LHCN-M2 (cell line): ENCODE measurements at regions not wholly inside any gene's neighbourhood (a gene's known extent, or its start where the extent isn't known, plus 50 kb on each side); places are given as distances from the start of the nearest gene placed in this dataset.

Experiments
- DNase-seq: peaks from one replicate; pipeline ENCODE4 v3.0.0-alpha.2; 2012; ENCODE audit warnings: low read depth

DNA sequence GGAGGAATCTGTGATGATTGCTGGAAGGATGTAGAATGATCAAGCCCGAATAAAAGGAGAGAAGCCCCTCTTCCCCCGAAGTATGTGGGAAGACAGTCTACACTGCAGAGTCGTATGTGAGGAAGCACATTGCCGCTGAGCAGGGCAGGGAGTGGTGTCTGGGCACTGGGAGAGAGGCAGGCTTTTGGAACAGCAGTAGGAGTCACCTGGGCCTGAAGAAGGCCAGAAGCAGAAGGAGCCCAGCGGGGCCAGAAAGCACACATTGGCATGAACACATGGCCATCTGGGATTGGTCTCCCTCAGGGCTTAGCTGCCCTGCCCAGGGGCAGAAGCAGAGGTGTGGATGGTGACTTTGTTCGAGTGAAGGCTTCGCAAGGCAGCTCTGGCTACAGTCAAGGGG lies 162.8 kb downstream of the ERCC6L2 start:
- DNase-seq: no peak

DNA sequence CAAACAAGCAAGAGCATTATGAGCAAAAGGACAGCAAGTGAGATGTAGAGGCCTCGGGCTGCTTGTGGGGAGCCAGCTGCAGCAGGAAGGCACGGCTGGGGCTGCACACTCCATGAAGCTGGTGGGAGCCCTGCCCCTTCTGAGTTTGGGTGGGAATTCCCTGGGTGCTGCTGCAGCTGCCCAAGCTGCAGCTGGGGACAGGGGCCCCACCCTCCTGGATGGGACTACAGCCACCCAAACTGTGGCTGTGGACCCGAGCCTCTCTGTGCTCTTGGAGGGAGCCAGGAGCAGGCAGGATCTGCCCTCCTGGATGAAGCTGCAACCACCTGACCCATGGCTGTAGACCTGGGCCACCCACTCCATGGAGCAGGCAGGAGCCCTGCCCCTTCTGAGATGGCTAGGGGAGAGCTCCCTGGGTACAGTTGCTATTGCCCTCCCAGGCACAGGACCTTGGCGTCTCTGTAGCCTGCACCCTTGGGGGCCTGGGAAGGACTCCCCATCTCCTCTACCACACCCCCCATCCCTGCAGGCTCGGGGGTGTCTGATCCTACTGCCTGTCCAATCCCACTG lies 159.1 kb downstream of the ERCC6L2 start:
- DNase-seq: no peak

DNA sequence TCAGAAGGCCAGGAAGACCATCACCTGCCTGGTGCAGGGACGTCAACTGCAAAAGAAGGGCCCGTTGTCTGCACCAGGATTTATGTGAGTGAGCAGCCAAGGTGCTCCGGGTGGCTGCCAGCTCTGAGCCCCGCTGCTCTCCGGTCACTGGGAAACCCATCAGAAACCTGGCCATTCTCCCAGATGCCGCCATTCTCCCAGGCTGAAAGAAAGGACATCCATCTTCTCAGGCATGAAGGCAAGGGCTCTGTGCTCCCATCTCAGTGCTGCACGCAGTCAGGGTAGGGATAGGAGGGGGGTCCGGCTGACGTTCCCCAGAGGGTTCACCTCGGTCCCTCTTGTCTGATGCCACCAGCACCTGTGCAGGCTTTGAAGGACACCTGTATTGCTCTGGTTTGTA lies 158.4 kb downstream of the ERCC6L2 start:
- no peak for DNase-seq

DNA sequence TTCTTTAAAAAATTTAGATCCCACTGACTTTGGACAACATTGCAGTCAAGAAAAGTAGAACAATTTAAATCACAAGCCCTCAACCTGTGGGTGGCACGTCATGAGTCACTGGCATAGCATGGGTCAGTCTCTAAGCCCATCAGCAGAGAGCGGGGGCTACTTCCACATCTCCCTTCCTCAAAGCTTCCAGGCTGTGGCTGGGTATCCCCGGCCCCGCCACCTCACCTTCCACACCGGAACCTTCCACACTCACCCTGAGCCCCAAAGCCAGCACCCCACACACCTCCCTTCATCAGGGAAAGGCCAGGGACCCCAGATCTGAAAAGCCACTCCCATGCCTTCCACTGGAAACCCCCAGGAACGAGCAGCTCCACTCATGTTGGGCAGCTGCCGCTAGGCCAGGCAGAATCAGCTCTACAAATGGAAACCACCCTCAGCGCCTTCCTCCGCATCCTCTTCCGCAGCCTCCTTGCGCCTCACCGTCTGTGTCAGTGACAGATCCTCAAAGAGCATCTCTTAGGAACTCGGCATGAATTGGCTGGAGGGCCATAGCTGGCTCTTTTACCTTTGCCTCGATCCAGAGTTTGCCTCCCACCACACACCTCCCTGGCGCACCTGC lies 156.5 kb downstream of the ERCC6L2 start:
- DNase-seq: no peak

DNA sequence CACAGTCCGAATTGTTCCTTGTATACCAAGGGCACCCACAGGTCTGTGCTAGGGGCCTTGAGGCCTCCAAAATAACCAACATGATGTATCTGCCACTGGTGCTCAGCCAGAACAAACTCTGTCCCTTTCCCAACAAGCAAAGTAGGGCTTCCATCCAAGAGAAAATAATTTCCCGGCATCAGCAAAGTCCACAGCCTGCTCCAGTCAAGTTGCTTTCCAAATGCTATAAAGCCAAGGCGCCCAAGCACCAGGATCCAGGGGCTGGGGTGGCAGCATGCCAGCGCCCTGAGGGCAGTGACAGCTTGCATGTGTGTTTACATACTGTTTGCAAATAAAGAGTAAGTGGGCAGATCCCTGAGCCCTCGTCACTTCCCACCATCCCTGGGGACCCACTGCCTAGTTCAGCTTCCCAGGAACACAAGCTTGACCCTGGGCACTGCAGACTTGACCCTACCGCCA lies 155.9 kb downstream of the ERCC6L2 start:
- DNase-seq: no peak

DNA sequence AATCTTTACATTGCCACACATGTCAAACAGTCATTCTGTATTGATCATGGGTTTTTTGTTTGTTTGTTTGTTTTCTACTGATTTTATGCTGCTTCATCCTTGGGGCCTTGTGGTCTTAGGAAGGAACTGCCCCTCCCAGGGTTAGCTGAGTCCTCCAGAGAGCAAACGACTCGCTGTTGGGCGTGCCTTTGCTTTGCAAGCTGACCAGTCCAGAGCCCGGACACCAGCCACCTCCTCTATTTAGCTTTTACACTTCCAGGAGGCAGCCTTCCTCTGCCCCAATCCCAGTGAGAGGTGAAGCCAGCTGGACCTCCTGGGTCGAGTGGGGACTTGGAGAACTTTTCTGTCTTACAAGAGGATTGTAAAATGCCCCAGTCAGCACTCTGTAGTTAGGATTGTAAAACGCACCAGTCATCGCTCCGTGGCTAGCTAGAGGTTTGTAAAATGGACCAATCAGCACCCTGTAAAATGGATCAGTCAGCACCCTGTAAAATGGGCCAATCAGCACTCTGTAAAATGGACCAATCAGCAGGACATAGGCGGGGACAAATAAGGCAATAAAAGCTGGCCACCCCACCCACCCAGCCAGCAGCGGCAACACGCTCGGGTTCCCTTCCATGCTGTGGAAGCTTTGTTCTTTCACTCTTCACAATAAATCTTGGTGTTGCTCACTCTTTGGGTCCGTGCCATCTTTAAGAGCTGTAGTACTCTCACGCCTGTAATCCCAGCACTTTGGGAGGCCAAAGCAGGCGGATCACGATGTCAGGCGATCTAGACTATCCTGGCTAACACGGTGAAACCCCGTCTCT lies 154.4 kb downstream of the ERCC6L2 start:
- no peak for DNase-seq

DNA sequence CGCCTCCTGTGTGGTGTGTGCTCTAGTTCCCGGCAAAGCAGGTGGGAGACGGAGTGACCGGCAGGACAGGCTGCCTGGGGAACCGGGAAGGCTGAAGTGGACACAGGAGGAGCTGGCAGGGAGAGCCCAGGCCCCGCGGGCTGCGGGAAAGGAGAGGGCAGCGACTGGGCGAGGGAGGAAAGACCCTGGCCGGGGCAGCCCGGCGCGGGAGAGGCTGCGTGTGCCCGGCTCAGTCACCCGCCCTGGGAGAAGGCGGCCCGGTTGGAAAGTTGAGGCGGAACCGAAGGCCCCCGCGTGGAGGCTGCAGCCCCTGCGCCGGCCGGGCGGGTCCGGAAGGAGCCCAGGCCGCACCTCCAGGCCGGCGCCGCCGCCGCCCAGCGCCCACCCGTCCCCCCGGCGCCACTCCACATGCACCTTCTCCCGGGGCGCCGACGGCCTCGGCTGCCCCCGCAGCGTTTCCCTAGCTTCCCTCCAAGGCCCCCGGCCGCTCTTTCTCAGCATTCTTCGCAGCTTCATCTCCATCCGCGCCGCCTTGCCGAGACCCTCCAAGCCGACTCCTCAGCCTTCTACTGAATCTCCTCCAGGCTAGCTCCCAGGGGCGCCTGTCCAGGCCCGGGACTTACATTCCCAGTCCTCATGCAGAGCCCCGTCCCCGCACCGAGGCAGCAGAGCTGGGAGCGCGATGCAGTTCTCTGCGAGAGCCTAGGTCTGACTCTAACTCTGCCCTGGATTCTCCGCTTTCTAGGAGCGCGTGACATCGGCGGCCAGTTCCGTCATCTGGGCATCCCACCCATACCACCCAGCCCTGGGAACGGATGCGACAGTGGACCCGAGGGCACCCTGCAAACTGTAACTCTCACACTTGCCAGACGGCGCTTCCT lies 152.0 kb downstream of the ERCC6L2 start:
- no peak for DNase-seq

DNA sequence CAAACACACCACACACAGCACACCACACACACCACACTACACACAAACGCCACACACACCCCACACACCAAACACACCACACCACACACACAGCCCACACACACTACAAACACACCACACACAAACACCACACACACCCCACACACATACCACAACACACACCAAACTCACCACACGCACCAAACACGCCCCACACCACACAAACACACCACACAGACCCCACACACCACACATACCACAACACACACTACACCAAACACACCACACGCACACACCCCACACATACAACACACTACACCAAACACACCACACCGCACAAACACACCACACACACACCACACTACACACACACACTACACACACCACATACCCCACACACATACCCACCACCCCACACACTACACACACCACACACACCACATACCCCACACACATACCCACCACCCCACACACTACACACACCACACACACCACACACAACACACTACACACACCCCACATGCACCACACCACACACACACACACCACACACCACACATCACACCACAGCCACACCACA lies 151.2 kb downstream of the ERCC6L2 start:
- DNase-seq: no peak

DNA sequence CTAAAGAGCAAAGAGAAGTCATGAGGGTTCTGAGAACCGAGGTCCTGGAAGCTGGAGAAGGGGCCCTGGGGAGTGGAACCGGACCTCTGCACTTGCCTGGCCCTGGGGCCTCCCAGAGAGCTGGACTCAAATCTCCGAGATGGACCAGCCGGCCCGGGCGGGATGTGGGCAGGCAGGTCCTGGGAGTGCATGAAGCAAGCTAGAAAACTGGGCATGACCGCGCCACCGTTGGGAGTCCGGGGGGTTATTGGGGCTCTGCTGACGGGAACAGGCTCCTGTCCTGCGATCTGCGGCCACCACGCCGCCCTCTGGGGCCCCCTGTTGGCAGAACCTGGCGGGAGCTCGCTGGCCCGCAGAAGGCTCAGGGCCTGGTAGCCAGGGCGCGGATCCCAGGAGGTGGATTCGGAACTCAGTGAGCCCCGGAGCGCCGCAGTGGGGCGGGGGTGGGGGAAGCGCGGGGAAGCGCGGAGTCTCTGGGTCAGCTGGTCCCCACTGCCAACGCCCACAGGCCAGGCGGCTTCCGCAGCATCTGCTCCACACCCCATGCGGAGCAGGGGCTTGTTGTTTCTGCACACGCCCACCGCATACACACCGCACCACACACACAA lies 150.6 kb downstream of the ERCC6L2 start:
- no peak for DNase-seq

DNA sequence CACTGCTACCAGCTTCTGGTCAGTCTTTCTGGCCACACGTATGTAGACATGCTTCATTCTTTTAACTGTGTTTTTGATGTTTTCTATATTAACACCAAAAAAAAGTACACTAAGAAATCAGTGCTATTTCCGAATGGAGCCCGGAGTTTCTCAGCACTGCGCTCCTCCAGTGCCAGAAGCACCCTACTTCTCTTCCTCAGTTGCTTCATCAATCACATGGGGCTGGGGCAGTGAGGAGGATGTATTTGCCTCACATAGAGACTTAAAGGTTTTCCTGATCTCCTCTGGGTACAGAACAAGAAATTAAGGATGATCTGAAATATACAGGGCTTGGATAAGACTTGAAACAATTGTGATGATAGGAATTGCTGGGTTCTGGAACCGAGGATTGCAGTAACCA lies 148.0 kb downstream of the ERCC6L2 start:
- DNase-seq: no peak

DNA sequence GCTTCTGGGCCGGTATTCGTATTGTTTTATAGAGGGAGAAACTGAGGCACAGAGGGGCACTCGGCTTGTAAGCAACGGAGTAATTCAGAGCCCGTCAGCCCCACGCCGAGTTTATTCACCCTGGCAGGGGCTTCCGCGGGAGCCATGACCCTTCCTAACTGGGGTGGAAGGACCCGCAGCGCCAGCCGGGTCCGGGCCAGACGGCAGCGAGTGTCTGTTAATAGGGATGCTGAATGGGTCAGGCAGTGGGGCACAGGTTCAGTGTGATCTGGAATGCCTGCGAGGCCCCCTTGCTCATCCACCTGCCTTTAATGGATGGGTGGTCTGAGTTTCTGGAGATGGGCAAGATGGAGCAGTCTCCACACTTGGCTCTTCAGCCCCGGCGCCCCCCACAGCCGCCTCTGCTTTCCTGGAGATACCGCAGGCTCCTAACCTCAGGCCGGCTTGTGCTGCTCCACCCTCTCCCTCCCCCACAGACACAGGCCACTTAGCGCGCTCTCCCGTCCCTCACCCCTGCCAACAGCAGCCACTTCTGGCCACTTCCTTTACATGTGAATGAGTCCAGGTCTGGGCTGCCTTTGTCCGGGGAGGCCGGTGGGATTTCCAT lies 147.1 kb downstream of the ERCC6L2 start:
- no peak for DNase-seq

DNA sequence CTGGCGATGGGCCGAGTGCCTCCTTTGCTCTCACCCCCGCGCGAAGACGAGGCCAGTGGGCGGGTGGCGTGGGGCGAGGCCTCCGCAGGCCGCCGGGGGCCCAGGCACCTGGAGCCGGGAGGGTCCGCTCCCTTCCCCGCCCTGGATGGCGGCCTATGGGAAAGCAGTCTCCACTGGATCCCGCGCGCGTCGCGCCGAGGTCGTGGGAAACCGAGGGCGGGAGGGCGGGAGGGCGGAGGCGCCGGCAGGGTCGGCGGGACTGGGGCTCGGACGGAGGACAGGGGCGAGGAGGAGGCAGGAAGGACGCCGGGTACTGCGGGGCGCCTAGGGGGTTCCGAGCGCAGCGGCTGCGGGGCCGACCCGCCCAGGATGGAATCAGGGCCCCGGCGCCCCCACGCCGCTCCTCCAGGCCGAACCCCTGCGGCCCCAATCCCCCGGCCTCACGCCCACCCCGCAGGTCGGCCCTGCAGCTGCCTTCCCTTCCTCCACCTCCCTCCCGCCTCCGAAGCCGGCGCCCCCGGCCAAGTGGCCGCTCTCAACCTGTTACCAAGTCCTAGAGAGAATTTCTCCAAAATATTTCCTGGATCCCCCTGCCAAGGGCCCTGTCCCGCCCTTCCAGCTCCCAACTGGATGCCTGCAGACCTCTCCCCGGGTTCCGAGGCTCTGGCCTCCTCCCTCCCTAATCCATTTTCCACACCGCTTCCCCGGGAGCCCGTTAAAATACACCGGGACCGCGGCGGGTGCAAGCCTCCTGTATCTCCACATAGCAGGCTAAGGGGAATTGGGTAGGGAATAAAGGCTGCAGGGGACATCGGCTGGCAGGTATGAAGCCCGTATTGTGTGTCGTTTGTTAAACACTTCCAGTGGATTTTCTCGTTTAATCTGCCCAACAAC lies 146.3 kb downstream of the ERCC6L2 start:
- no peak for DNase-seq

DNA sequence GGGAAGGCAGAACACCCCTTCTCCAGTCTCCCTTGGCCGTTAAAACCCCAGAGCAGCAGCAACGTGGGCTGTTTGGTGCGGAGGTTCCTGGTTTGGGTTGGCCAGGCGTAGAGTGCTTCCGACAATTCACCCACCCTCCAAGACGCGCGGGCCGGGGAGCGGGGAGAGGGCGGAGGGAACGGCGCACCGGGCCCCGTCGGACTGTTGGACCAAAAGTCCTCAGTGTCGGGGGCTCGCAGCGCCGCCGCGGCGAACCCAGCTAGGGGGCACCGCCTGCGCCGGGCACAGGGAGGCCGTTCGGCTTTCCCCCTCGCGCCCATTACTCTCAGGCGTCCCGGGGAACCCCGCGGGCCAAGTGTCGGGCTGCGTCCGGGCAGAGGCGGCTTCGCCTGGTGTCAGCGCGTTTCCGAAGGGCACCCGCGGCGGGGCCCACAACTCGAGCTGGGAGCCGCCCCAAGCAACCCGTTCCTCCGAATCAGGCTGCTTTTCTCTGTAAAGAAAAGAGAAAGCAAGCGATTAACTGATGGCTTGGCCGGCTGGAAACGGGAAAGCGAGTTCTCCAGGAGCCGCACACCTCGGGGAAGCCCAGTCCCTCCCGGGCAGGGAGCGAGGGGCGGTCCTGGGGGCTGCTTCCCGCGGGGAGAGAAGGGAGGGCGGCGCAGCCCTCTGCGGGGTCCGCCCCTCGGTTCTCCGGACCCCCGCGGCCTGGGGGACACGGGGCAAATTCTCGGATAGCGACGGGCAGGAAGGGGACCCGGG lies 145.5 kb downstream of the ERCC6L2 start:
- no peak for DNase-seq

DNA sequence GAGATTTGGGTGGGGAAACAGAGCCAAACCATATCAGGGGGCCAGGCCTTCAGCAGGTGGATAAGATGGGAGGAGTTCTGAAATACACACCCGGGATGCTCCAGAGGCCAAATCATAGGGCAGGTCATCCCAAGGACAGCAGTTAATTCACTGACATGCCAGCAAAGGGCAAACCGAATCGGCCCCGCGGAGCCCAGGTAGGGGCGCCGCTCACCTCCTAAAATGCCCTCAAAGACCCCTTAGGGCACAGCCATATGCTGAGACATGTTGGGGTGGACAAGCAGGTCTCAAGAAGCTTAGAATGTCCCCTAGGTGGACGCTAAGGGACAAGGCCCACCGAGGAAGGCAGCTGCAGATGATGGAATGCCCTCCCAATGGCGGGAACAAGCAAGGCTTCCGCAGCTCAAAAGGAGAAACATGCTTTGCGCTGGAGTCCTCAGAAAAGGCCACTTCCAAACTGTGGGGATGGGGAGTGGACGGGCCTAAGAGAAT lies 144.9 kb downstream of the ERCC6L2 start:
- no peak for DNase-seq
